Immature natural killer cell (primary cell): ENCODE measurements at regions not wholly inside any gene's neighbourhood (a gene's known extent, or its start where the extent isn't known, plus 50 kb on each side); places are given as distances from the start of the nearest gene placed in this dataset.

Source experiments
- DNase-seq, 3 donors: peaks; one replicate each; pipeline ENCODE4 v3.0.0; 2022; ENCODE audit warnings: mixed read lengths in 1 of 3
- H3K27ac Mint-ChIP-seq, 6 donors: one replicate each; pipeline ENCODE4 v1.8.0; 2020; ENCODE audit warnings: mixed read lengths in 6 of 6, mild to moderate bottlenecking in 5 of 6, inconsistent platforms in 4 of 6, moderate library complexity in 3 of 6
- H3K27me3 Mint-ChIP-seq, 3 donors: one replicate each; pipeline ENCODE4 v1.8.0; 2020 to 2021; ENCODE audit warnings: low read depth in 3 of 3, mild to moderate bottlenecking in 3 of 3, mixed read lengths in 3 of 3, moderate library complexity in 3 of 3, inconsistent platforms in 1 of 3
- H3K36me3 Mint-ChIP-seq, 3 donors: one replicate each; pipeline ENCODE4 v1.8.0; 2020; ENCODE audit warnings: mixed read lengths in 3 of 3, inconsistent platforms in 2 of 3, mild to moderate bottlenecking in 2 of 3
- H3K4me1 Mint-ChIP-seq, 2 donors: one replicate each; pipeline ENCODE4 v1.8.0; 2020; ENCODE audit warnings: inconsistent platforms in 2 of 2, mild to moderate bottlenecking in 2 of 2, mixed read lengths in 2 of 2, moderate library complexity in 1 of 2
- H3K4me3 Mint-ChIP-seq, 5 donors: one replicate each; pipeline ENCODE4 v1.8.0; 2020; ENCODE audit warnings: mild to moderate bottlenecking in 5 of 5, mixed read lengths in 5 of 5, inconsistent platforms in 3 of 5, moderate library complexity in 3 of 5
- H3K9me3 Mint-ChIP-seq, 6 donors: one replicate each; pipeline ENCODE4 v1.8.0; 2020; ENCODE audit warnings: mild to moderate bottlenecking in 6 of 6, mixed read lengths in 6 of 6, inconsistent platforms in 4 of 6, moderate library complexity in 3 of 6

DNA sequence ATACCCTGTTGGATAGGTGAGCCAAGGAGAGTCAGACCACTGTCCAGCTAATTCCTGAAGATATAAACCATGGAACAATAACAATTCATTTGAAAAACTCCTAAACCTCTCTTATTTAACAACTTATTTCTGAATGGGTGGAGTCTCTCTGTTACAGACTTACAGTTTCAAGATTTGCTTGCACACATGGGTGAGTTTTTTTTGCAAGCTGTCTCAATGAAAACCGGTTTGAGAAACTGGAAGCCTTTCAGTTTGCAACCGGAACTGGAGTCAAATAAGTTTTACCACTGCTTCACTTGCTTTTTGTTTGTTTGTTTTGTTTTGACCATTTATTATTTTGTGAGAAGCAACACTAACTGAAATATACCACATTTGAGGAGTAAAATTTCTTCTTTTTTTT, 243.8 kb downstream of the MTERF1 start:
- Mint-ChIP-seq H3K4me1 (no peaks in the 10 kb centered on the region), H3K27me3 (peaks cover 0 to 7% (median 0%) of the 10 kb centered on the region in 3 donors), H3K9me3 (peaks cover 2 to 63% (median 6%) of the 10 kb centered on the region in 6 donors), H3K36me3 (no peaks in the 10 kb centered on the region), H3K27ac (no peak overlapping the region), H3K4me3 (no peak overlapping the region)
- no peak for DNase-seq

DNA sequence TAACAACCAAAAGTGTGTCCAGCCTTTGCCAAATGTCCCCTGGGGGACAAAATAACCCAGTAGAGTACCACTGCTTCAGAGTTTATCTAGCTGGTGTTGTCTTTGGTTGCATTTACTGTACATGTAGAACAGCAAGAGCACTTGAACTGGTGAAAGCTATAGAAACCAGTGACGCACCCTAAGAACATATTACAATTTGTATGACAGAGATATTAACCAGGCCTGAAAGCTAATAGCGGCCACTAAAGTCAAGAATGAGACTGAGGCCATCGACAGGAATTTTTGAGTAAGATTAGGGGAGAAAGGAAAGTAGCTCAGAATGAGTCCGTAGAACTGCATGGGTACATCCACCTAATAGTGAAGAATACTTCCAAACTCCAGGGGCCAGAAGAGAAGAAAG, 236.2 kb downstream of the MTERF1 start:
- no peaks in the 10 kb centered on the region for H3K4me1 Mint-ChIP-seq
- no peak overlapping the region for H3K4me3 Mint-ChIP-seq
- peaks cover 0 to 4% (median 0%) of the 10 kb centered on the region in 3 donors for H3K36me3 Mint-ChIP-seq
- peaks cover 4 to 53% (median 22%) of the 10 kb centered on the region in 6 donors for H3K9me3 Mint-ChIP-seq
- DNase-seq = no peak
- no peak overlapping the region for H3K27ac Mint-ChIP-seq
- no peaks in the 10 kb centered on the region for H3K27me3 Mint-ChIP-seq

DNA sequence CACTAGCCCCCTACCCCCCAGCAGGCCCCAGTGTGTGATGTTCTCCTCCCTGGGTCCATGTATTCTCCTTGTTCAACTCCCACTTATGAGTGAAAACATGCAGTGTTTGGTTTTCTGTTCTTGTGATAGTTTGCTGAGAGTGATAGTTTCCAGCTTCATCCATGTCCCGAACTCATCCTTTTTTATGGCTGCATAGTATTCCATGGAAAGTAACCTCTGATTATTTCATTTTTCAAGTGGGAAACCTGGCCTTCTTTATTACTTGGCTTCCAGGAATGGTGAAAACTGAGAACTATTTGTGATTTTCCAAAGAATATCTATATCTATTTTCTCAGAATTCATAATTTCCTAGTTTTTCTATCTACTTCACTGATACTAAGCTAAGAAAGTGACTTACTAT, 235.0 kb downstream of the MTERF1 start:
- DNase-seq = no peak
- Mint-ChIP-seq H3K36me3 (peaks cover 0 to 4% (median 0%) of the 10 kb centered on the region in 3 donors), H3K4me1 (no peaks in the 10 kb centered on the region), H3K9me3 (peaks cover 8 to 53% (median 26%) of the 10 kb centered on the region in 6 donors), H3K4me3 (no peak overlapping the region), H3K27me3 (peaks cover 0 to 3% (median 0%) of the 10 kb centered on the region in 3 donors), H3K27ac (no peak overlapping the region)

DNA sequence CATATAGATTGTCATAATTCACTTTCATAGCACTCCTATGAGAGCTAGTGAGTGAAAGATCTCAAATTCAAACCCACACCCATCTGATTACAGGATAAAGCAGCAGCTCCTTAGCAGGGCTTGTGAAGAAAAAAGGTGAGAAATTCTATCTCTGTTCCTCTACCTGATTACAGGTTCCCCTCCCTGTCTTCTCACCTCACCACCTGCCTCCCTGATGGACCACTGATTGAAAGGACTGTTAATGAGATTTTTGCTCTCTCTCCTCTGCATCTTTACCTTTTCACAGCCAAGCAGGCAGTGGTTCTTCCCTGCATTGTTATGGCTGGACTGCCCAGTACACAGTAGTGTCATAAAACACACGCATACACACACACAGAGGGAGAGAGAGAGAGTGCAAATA, 228.5 kb downstream of the MTERF1 start:
- H3K27ac Mint-ChIP-seq = no peak overlapping the region
- peaks cover 0 to 3% (median 0%) of the 10 kb centered on the region in 3 donors for H3K27me3 Mint-ChIP-seq
- H3K4me1 Mint-ChIP-seq = no peaks in the 10 kb centered on the region
- DNase-seq = no peak
- peaks cover 0 to 1% (median 0%) of the 10 kb centered on the region in 3 donors for H3K36me3 Mint-ChIP-seq
- H3K4me3 Mint-ChIP-seq = no peak overlapping the region
- H3K9me3 Mint-ChIP-seq = peaks cover 13 to 60% (median 30%) of the 10 kb centered on the region in 6 donors

DNA sequence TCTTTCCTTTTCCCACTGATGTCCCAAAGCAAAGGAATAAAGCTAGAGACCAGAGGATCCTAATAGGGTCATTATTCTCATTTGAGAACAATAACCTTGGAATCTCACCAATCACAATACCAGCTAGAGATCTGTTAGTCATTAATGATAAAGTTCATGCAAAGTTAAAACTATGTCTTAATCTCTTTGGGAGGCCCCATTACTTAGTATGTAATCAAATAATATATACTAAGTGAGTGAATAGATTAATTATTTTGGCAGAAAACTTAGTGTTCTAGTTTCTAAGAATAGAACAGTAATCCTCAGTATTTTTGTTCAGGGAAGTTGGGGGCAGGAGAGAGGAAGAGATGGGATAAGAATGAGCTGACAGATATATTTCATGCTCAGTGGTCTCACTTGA, 227.2 kb downstream of the MTERF1 start:
- H3K4me3 Mint-ChIP-seq = no peak overlapping the region
- peaks cover 9 to 59% (median 20%) of the 10 kb centered on the region in 6 donors for H3K9me3 Mint-ChIP-seq
- no peaks in the 10 kb centered on the region for H3K36me3 Mint-ChIP-seq
- no peaks in the 10 kb centered on the region for H3K4me1 Mint-ChIP-seq
- DNase-seq = no peak
- H3K27ac Mint-ChIP-seq = no peak overlapping the region
- H3K27me3 Mint-ChIP-seq = peaks cover 0 to 3% (median 0%) of the 10 kb centered on the region in 3 donors

DNA sequence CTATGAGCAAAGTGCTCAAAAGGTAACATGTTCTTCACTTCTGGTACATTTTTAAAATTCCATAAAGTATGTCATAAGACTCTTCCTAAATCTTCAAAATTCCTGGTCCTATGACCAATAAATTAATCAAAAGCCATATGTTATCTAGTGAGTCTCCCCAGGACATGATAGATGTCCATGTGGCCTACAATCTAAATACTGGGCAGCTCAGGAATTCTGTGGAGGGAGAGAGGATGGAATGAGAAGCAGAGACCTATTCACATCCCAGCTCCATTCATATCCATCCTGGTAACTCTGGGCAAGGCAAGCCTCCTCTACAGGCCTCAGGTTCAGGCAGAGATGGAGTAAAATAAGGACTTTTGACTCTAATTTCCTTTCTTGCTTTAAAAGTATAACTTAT, 224.8 kb downstream of the MTERF1 start:
- Mint-ChIP-seq H3K27me3 (no peaks in the 10 kb centered on the region), H3K4me3 (no peak overlapping the region), H3K4me1 (no peaks in the 10 kb centered on the region), H3K36me3 (no peaks in the 10 kb centered on the region), H3K9me3 (peaks cover 6 to 69% (median 19%) of the 10 kb centered on the region in 6 donors), H3K27ac (no peak overlapping the region)
- no peak for DNase-seq

DNA sequence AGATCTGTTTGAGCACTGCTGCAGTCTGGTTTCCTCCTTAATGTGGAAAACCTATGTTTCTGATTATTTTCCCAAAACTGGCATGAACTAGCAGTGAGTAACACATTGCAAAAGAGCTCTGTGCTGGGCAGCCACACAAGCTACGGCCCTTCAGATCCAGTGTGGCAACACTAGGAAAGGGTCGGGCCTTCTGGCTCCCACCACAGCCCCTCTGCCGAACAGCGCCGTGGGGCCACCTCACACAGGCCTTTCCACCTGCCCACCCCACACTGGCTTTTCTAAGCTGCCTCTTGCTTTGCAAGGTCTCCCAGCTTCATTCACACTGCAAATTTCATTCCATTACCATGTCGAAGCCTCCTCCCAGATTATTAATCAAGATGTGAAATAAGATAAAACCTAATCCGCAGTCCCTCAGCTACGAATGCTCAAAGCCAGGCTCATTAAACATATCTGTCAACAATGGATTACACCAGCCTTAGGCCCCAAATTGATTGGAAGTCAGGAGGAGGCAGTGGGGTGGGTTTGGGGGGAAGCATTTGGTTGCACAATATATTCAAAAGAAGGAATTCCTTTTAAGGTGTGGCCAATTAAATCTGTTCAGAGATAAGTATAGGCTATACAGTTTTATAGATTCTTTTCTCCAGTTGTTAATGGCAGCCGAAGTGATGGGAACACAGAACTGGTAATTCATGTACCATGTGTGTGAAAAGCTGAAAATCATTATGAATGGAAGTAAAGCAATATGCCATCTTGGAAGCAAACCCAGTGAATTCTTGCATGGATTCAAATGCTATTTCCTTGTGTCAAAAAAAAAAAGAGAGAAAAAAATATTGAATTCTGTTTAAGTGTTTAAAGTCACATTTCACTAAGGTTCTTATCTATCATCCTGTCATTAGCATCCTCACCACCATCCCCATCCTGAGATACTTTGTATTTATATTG, 223.7 kb downstream of the MTERF1 start:
- Mint-ChIP-seq H3K27ac (no peak overlapping the region), H3K36me3 (no peaks in the 10 kb centered on the region), H3K4me1 (no peaks in the 10 kb centered on the region), H3K27me3 (no peaks in the 10 kb centered on the region), H3K9me3 (peaks cover 6 to 69% (median 16%) of the 10 kb centered on the region in 6 donors), H3K4me3 (no peak overlapping the region)
- DNase-seq = no peak

DNA sequence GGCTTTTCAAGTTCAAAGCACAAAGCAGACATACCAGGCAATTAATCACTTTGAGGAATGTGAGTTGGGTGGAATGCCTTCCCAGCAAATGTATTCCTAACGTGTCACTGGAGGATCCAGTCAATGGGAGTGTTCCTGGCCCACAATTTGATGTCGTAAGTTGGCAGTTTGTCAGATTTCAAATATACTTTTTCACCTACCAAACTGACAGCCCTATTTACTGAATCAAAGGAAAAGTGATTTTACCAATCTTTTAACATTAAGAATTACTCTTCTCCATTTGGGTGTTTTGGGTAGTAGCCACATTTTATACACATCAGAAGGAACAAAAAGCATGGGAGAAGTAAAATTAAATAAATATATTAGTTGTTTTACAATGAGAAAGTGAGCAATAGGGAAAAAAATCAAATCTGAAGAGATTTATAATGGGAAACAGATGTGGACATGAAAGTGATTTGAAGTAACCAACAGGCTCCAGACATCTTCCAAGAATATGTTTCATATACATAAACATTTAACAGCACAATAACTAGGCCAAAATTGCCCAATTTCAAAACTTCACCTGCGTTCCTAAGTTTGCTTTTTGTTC, 222.9 kb downstream of the MTERF1 start:
- no peaks in the 10 kb centered on the region for H3K27me3 Mint-ChIP-seq
- H3K4me3 Mint-ChIP-seq = no peak overlapping the region
- no peaks in the 10 kb centered on the region for H3K36me3 Mint-ChIP-seq
- H3K4me1 Mint-ChIP-seq = no peaks in the 10 kb centered on the region
- no peak for DNase-seq
- no peak overlapping the region for H3K27ac Mint-ChIP-seq
- peaks cover 6 to 68% (median 15%) of the 10 kb centered on the region in 6 donors for H3K9me3 Mint-ChIP-seq

DNA sequence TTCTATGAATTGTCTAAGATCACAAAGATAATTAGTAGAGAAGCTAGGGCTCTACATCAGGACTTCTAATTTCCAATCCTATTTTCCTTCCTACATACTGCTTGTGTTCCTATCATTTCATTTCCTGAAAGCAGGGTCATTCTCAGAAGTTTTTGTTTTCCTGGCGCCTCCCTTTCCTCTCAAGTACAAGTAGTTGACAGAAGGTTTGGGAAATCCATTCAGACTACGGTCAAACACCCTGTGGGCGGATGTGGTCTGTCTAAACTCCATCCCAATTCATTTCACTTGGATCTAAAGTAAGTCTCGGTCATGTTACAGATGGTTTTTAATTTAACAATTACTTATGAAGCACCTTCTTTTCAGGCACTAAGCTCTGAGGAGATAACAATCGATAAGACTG, 221.4 kb downstream of the MTERF1 start:
- no peak overlapping the region for H3K27ac Mint-ChIP-seq
- DNase-seq = no peak
- no peak overlapping the region for H3K4me3 Mint-ChIP-seq
- H3K4me1 Mint-ChIP-seq = no peaks in the 10 kb centered on the region
- peaks cover 4 to 66% (median 18%) of the 10 kb centered on the region in 6 donors for H3K9me3 Mint-ChIP-seq
- peaks cover 0 to 3% (median 0%) of the 10 kb centered on the region in 3 donors for H3K36me3 Mint-ChIP-seq
- no peaks in the 10 kb centered on the region for H3K27me3 Mint-ChIP-seq

DNA sequence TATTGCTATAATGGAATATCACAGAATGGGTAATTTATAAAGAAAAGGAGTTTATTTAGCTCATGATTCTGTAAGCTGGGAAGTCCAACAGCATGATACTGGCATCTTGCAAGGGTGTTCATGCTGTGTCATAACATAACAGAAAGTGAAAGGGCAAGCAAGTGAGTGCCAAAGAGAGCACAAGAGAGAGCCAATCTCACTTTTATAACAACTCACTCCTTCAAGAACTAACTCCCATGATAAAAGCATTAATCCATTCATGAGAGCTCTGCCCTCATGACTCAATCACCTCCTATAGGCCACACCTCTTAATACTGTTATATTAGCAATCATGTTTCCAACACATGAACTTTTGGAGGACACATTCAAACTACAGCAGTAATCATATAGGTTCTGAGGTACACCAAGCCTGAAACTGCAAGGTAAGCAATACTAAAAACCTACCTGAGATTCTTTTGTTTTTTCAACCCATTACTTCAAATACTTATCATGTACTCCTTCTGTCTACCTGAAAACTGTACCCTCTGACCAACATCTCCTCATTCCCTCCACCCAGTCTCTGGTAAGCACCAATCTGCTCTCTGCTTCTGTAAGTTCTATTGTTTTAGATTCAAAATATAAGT, 219.7 kb downstream of the MTERF1 start:
- Mint-ChIP-seq H3K27ac (no peak overlapping the region), H3K4me1 (no peaks in the 10 kb centered on the region), H3K36me3 (peaks cover 0 to 3% (median 0%) of the 10 kb centered on the region in 3 donors), H3K27me3 (no peaks in the 10 kb centered on the region), H3K9me3 (peaks cover 1 to 65% (median 22%) of the 10 kb centered on the region in 6 donors), H3K4me3 (no peak overlapping the region)
- no peak for DNase-seq

DNA sequence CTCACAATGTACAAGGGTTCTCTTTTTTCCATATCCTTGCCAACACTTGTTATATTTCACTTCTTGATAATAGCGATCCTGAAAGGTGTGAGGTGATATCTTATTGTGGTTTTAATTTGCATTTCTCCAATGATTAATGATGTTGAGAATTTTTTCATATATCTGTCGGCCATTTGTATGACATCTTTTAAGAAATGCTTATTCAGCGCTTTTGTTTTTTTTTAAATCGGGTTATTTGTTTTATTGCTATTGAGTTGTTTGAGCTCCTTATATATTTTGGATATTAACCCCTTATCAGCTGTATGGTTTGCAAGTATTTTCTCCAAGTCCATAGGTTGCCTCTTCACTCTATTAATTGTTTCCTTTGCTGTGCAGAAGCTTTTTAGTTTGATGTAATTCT, 218.8 kb downstream of the MTERF1 start:
- Mint-ChIP-seq H3K36me3 (peaks cover 0 to 3% (median 0%) of the 10 kb centered on the region in 3 donors), H3K27me3 (no peaks in the 10 kb centered on the region), H3K9me3 (peaks cover 5 to 63% (median 25%) of the 10 kb centered on the region in 6 donors), H3K4me3 (no peak overlapping the region), H3K4me1 (no peaks in the 10 kb centered on the region), H3K27ac (no peak overlapping the region)
- DNase-seq = no peak

DNA sequence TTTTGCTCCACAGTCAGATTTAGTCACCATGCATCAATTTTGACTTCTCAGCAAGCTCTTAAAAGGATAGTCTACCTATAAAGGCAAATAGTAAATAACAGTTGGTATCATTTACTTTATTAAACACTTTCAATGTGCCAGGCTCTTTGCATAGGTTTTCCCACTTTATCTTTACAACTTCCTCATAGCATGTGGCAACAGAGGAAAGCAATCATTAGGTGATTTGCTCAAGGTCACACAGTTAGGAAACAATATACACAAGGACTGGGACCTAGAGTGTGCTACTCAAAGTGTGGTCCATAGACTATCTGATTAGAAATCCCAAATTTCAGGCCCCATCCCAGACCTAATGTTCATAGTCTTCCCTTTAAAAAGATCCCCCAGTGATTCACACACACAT, 212.3 kb downstream of the MTERF1 start:
- H3K27me3 Mint-ChIP-seq = peaks cover 0 to 2% (median 0%) of the 10 kb centered on the region in 3 donors
- DNase-seq = no peak
- H3K27ac Mint-ChIP-seq = no peak overlapping the region

DNA sequence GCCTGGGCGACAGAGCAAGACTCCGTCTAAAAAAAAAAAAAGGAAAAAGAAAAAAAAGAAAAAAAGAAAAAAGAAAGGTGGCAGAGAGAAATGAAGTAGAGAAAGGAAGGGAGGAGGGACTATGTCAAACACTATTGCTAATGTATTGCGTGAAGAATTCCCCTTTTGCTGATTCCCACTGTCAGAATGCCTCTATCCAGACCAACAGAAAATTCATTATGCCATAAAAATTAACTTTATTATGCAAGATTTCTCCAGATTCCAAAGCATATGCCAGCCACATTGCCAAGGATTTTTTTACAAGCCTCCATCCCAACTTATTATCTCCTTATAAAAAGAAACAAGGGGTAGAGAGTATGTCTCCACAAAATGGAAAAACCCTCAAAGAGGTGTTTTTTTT, 209.3 kb downstream of the MTERF1 start:
- H3K4me3 Mint-ChIP-seq = no peak overlapping the region
- peaks cover 0 to 2% (median 0%) of the 10 kb centered on the region in 3 donors for H3K27me3 Mint-ChIP-seq
- DNase-seq = no peak
- H3K4me1 Mint-ChIP-seq = no peaks in the 10 kb centered on the region
- peaks cover 0 to 5% (median 0%) of the 10 kb centered on the region in 3 donors for H3K36me3 Mint-ChIP-seq
- H3K9me3 Mint-ChIP-seq = peaks cover 3 to 54% (median 16%) of the 10 kb centered on the region in 6 donors
- H3K27ac Mint-ChIP-seq = no peak overlapping the region

More for the DNA sequence above, 212.3 kb downstream of the MTERF1 start:
- Mint-ChIP-seq H3K36me3 (peaks cover 0 to 5% (median 3%) of the 10 kb centered on the region in 3 donors), H3K4me3 (no peak overlapping the region), H3K4me1 (no peaks in the 10 kb centered on the region), H3K9me3 (peaks cover 7 to 51% (median 26%) of the 10 kb centered on the region in 6 donors)

DNA sequence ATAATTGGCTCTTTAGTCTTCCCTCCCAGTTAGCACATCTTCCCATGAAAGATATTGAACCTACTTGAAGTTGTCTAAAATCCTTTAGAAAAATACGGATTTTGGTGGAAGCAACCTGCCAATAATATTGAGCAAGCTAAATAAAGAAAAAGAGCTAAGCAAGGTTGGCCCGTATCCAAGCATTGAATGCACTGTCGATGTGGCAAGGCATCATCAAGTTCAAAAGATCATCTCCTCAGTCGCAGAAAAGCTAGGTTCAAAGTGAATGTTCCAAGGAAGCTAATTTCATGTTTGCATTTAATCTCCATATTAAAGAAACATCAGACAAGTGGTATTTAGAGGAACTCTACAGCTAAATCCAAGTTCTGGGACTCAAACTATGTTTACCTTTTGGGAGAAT, 206.0 kb downstream of the MTERF1 start:
- no peak overlapping the region for H3K27ac Mint-ChIP-seq
- no peak for DNase-seq
- peaks cover 0 to 5% (median 0%) of the 10 kb centered on the region in 3 donors for H3K36me3 Mint-ChIP-seq
- H3K9me3 Mint-ChIP-seq = peaks cover 5 to 65% (median 23%) of the 10 kb centered on the region in 6 donors
- H3K27me3 Mint-ChIP-seq = peaks cover 0 to 2% (median 0%) of the 10 kb centered on the region in 3 donors
- no peak overlapping the region for H3K4me3 Mint-ChIP-seq
- H3K4me1 Mint-ChIP-seq = no peaks in the 10 kb centered on the region
